ENCODE measurements at regions not wholly inside any gene's neighbourhood (a gene's known extent, or its start where the extent isn't known, plus 50 kb on each side); places are given as distances from the start of the nearest gene placed in this dataset.
"Not testable (repeated sequence)": the region's sequence is repeated elsewhere in the genome, so short reads cannot be mapped to it uniquely, and the experiment has no call there.

GRCh38 chr2:104944495-104944894 is 90.6 kb downstream of the POU3F3 start:
- H3K27me3 ChIP-seq (ENCODE audit: insufficient read depth, low read depth), result no peaks in the 10 kb centered on the region
- H3K79me2 ChIP-seq (ENCODE audit: insufficient read depth, low read depth), result no peaks in the 10 kb centered on the region
- no peak overlapping the region for H3K9ac ChIP-seq
- no peak overlapping the region for H3K4me2 ChIP-seq
- no peak overlapping the region for H2AFZ ChIP-seq (ENCODE audit: low read depth)
- H3K36me3 ChIP-seq (ENCODE audit: insufficient read depth), result no peaks in the 10 kb centered on the region
- TF ChIP-seq CTCF (conservative IDR thresholded peaks at IDR 0.05; ENCODE audit: low read depth, low read length), result peak; percentile 27; the same call in 1 of the 2 replicates
- no peaks in the 10 kb centered on the region for H4K20me1 ChIP-seq (ENCODE audit: insufficient read depth)
- no peaks in the 10 kb centered on the region for H3K4me1 ChIP-seq (ENCODE audit: low read depth, poor library complexity, severe bottlenecking)
- no peak overlapping the region for H3K4me3 ChIP-seq (IDR thresholded peaks at IDR 0.05; ENCODE audit: insufficient read depth, low read depth, low read length)
- H3K27ac ChIP-seq, result no peak overlapping the region

GRCh38 chr2:104945121-104945520 is 91.2 kb downstream of the POU3F3 start:
- Histone ChIP-seq H3K9ac (no peak overlapping the region), H4K20me1 (ENCODE audit: insufficient read depth) (no peaks in the 10 kb centered on the region), H3K36me3 (ENCODE audit: insufficient read depth) (no peaks in the 10 kb centered on the region), H3K4me2 (no peak overlapping the region), H3K27me3 (ENCODE audit: insufficient read depth, low read depth) (no peaks in the 10 kb centered on the region), H3K4me1 (ENCODE audit: low read depth, poor library complexity, severe bottlenecking) (no peaks in the 10 kb centered on the region), H3K79me2 (ENCODE audit: insufficient read depth, low read depth) (no peaks in the 10 kb centered on the region), H2AFZ (ENCODE audit: low read depth) (no peak overlapping the region), H3K27ac (no peak overlapping the region), H3K4me3 (IDR thresholded peaks at IDR 0.05; ENCODE audit: insufficient read depth, low read depth, low read length) (no peak overlapping the region)
- no peak for TF ChIP-seq CTCF (conservative IDR thresholded peaks at IDR 0.05; ENCODE audit: low read depth, low read length)

DNA sequence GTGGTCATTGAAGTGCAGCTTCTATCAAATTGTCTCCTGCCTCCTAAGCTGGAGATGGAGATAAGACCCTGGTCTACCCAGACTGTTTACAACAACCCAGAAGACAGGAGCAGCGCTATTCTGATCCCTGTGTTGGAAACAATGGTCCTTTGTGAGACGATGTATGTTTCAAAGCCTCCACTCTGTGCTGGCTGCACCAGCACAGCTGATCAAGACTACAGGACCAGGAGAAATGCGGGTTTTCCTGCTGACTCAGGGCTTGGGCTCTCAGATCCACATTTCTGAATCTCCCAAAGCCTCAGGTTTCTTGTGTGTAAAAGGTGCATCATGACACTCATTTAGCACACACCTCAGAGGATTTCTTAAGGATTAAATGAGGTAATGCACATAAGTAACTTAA is 92.0 kb downstream of the POU3F3 start:
- H4K20me1 ChIP-seq (ENCODE audit: insufficient read depth), result no peaks in the 10 kb centered on the region
- H2AFZ ChIP-seq (ENCODE audit: low read depth), result no peak overlapping the region
- H3K9ac ChIP-seq, result no peak overlapping the region
- H3K27me3 ChIP-seq (ENCODE audit: insufficient read depth, low read depth), result no peaks in the 10 kb centered on the region
- no peak overlapping the region for H3K4me2 ChIP-seq
- H3K79me2 ChIP-seq (ENCODE audit: insufficient read depth, low read depth), result no peaks in the 10 kb centered on the region
- no peaks in the 10 kb centered on the region for H3K4me1 ChIP-seq (ENCODE audit: low read depth, poor library complexity, severe bottlenecking)
- TF ChIP-seq CTCF (conservative IDR thresholded peaks at IDR 0.05; ENCODE audit: low read depth, low read length), result no peak
- H3K4me3 ChIP-seq (IDR thresholded peaks at IDR 0.05; ENCODE audit: insufficient read depth, low read depth, low read length), result no peak overlapping the region
- H3K27ac ChIP-seq, result no peak overlapping the region
- H3K36me3 ChIP-seq (ENCODE audit: insufficient read depth), result no peaks in the 10 kb centered on the region

DNA sequence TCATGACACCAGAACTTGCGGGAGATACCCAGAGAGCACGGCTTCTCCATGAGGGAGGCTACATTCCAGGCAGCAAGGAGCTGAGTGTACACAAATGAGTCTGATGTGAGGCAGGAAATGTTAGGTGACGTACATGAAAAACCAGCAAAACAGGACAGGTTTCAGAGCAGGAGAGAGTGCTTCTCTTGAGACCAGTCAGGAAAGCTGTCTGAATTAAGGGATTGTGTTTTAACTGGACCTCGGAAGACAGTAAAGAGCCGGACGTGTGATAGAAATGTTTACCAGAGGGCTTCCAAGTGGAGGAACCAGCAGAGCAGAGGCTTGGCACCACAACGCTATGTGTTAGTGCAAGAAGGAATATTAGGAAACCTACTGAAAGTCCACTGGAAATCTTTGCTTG is 90.4 kb upstream of the MRPS9 start:
- not testable (repeated sequence) for H3K4me2 ChIP-seq; H3K4me1 ChIP-seq (ENCODE audit: low read depth, poor library complexity, severe bottlenecking); H3K9ac ChIP-seq; H3K36me3 ChIP-seq (ENCODE audit: insufficient read depth); H3K27ac ChIP-seq; H2AFZ ChIP-seq (ENCODE audit: low read depth); H3K79me2 ChIP-seq (ENCODE audit: insufficient read depth, low read depth); H3K4me3 ChIP-seq (IDR thresholded peaks at IDR 0.05; ENCODE audit: insufficient read depth, low read depth, low read length); H4K20me1 ChIP-seq (ENCODE audit: insufficient read depth); H3K27me3 ChIP-seq (ENCODE audit: insufficient read depth, low read depth)

DNA sequence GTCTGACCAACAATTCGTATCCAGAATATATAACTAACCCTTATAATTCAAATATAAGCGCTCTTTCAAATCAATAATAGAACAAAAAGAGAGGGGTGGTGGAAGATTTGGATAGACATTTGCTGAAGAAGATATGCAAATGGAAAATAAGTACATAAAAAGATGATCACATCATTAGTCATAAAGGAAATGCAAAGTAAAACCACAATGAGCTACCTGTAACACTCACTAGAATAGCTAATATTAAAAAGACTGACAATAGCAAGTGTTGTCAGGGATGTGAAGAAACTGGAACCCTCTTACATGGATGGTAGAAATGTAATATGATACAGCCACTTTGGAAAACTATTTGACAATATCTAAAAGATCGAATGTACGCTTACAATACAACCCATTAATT is 84.9 kb upstream of the MRPS9 start:
- Histone ChIP-seq H3K27me3 (ENCODE audit: insufficient read depth, low read depth) (no peaks in the 10 kb centered on the region), H4K20me1 (ENCODE audit: insufficient read depth) (no peaks in the 10 kb centered on the region), H3K79me2 (ENCODE audit: insufficient read depth, low read depth) (no peaks in the 10 kb centered on the region), H2AFZ (ENCODE audit: low read depth) (no peak overlapping the region), H3K27ac (no peak overlapping the region), H3K36me3 (ENCODE audit: insufficient read depth) (no peaks in the 10 kb centered on the region), H3K4me1 (ENCODE audit: low read depth, poor library complexity, severe bottlenecking) (no peaks in the 10 kb centered on the region), H3K4me2 (no peak overlapping the region), H3K9ac (no peak overlapping the region), H3K4me3 (IDR thresholded peaks at IDR 0.05; ENCODE audit: insufficient read depth, low read depth, low read length) (no peak overlapping the region)
- TF ChIP-seq CTCF (conservative IDR thresholded peaks at IDR 0.05; ENCODE audit: low read depth, low read length), result no peak
